Thyroid gland (tissue), 4 donors: ENCODE measurements at regions not wholly inside any gene's neighbourhood (a gene's known extent, or its start where the extent isn't known, plus 50 kb on each side); places are given as distances from the start of the nearest gene placed in this dataset.

ENCODE experiments used
- POLR2A ChIP-seq, 2 donors: fragments of 450-650 bp; IDR thresholded peaks; one replicate each; pipeline ENCODE4 v1.6.1; 2017; ENCODE audit warnings: antibody characterized with exemption in 2 of 2, mild to moderate bottlenecking in 2 of 2, moderate library complexity in 1 of 2
- TF ChIP-seq, protein P1 (sequence below), 6 experiments: fragments of 200-600 bp in 3 of 6; fragments of 450-650 bp in 3 of 6; sonication (generic) in 3 of 6; IDR thresholded peaks; one replicate each; pipeline ENCODE4 v1.5.1; 2016 to 2019; ENCODE audit warnings: antibody characterized with exemption in 6 of 6, mild to moderate bottlenecking in 2 of 6, inconsistent platforms in 1 of 6, moderate library complexity in 1 of 6

- TF ChIP-seq, protein P1, sequence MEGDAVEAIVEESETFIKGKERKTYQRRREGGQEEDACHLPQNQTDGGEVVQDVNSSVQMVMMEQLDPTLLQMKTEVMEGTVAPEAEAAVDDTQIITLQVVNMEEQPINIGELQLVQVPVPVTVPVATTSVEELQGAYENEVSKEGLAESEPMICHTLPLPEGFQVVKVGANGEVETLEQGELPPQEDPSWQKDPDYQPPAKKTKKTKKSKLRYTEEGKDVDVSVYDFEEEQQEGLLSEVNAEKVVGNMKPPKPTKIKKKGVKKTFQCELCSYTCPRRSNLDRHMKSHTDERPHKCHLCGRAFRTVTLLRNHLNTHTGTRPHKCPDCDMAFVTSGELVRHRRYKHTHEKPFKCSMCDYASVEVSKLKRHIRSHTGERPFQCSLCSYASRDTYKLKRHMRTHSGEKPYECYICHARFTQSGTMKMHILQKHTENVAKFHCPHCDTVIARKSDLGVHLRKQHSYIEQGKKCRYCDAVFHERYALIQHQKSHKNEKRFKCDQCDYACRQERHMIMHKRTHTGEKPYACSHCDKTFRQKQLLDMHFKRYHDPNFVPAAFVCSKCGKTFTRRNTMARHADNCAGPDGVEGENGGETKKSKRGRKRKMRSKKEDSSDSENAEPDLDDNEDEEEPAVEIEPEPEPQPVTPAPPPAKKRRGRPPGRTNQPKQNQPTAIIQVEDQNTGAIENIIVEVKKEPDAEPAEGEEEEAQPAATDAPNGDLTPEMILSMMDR (IDR thresholded peaks at IDR 0.05), result no peak
- no peak for TF ChIP-seq POLR2A (IDR thresholded peaks at IDR 0.05)
Observed at GRCh38 chr5:1702318-1702717, 97.3 kb downstream of the MRPL36 start.
